CD14-positive monocyte (primary cell): ENCODE measurements at regions not wholly inside any gene's neighbourhood (a gene's known extent, or its start where the extent isn't known, plus 50 kb on each side); places are given as distances from the start of the nearest gene placed in this dataset.

Source experiments
- DNase-seq, 3 donors: peaks; one replicate each; pipeline ENCODE4 v3.0.0-alpha.2; 2011 to 2022
- H2AFZ ChIP-seq: 2 replicates; pipeline ENCODE4 v1.6.0; 2012; ENCODE audit warnings: mild to moderate bottlenecking, low read depth, low read length, inconsistent platforms; ENCODE audit not compliant: insufficient read depth, poor library complexity, severe bottlenecking
- H3K27ac ChIP-seq, 2 donors: 1 replicate in 1 of 2; 2 replicates in 1 of 2; pipeline ENCODE4 v1.5.1; 2012 to 2013; ENCODE audit warnings: low read length in 2 of 2, control low read depth in 1 of 2, inconsistent platforms in 1 of 2, low read depth in 1 of 2, mild to moderate bottlenecking in 1 of 2
- H3K27me3 ChIP-seq, 2 donors: one replicate each; pipeline versions ENCODE4 v1.6.0 to v1.6.1; 2011 to 2013; ENCODE audit warnings: low read length in 2 of 2; ENCODE audit not compliant: control insufficient read depth in 2 of 2, insufficient read depth in 2 of 2
- H3K36me3 ChIP-seq, 2 donors: replicated peaks in 1 of 2; 1 replicate in 1 of 2; 2 replicates in 1 of 2; pipeline versions ENCODE4 v1.5.1 to v1.6.1; 2012 to 2013; ENCODE audit warnings: low read length in 2 of 2, control low read depth in 1 of 2, inconsistent platforms in 1 of 2, mild to moderate bottlenecking in 1 of 2; ENCODE audit not compliant: insufficient read depth in 2 of 2, control insufficient read depth in 1 of 2
- H3K4me1 ChIP-seq, 2 donors: 1 replicate in 1 of 2; 2 replicates in 1 of 2; pipeline versions ENCODE4 v1.5.1 to v1.6.1; 2012 to 2013; ENCODE audit warnings: low read length in 2 of 2, control low read depth in 1 of 2, inconsistent platforms in 1 of 2, mild to moderate bottlenecking in 1 of 2, moderate library complexity in 1 of 2; ENCODE audit not compliant: insufficient read depth in 2 of 2, control insufficient read depth in 1 of 2
- H3K4me2 ChIP-seq: replicated peaks from 2 replicates; pipeline ENCODE3; 2012; ENCODE audit warnings: low read length, moderate library complexity, mild to moderate bottlenecking; ENCODE audit not compliant: poor library complexity, severe bottlenecking; ENCODE audit errors: extremely low read depth
- H3K4me3 ChIP-seq, 3 experiments: fragments of 200-600 bp in 1 of 3; sonication (generic) in 1 of 3; replicated peaks in 1 of 3; 1 replicate in 2 of 3; 2 replicates in 1 of 3; pipeline ENCODE4 v1.5.1; 2011 to 2013; ENCODE audit warnings: low read length in 3 of 3, mild to moderate bottlenecking in 3 of 3, control low read depth in 2 of 3, low read depth in 2 of 3, inconsistent platforms in 1 of 3, moderate library complexity in 1 of 3
- H3K79me2 ChIP-seq: 2 replicates; pipeline ENCODE4 v1.6.0; 2012; ENCODE audit warnings: mild to moderate bottlenecking, control low read depth, inconsistent platforms, low read length, moderate library complexity; ENCODE audit not compliant: insufficient read depth
- H3K9ac ChIP-seq: 2 replicates; pipeline ENCODE4 v1.6.0; 2017; ENCODE audit warnings: low read length, mild to moderate bottlenecking; ENCODE audit not compliant: insufficient read depth, poor library complexity, severe bottlenecking
- H3K9me3 ChIP-seq, 2 donors: replicated peaks in 1 of 2; 1 replicate in 1 of 2; 2 replicates in 1 of 2; pipeline versions ENCODE4 v1.5.1 to v1.6.1; 2012 to 2013; ENCODE audit warnings: low read length in 2 of 2, control low read depth in 1 of 2; ENCODE audit not compliant: control insufficient read depth in 1 of 2, insufficient read depth in 1 of 2
- H4K20me1 ChIP-seq: 2 replicates; pipeline ENCODE4 v1.6.0; 2012; ENCODE audit warnings: mild to moderate bottlenecking, low read length, control low read depth, moderate library complexity; ENCODE audit not compliant: insufficient read depth
- H3K27ac Mint-ChIP-seq, 7 donors: one replicate each; pipeline ENCODE4 v1.8.0; 2020; ENCODE audit warnings: mild to moderate bottlenecking in 7 of 7, mixed read lengths in 7 of 7, moderate library complexity in 6 of 7, inconsistent platforms in 2 of 7
- H3K27me3 Mint-ChIP-seq, 3 donors: one replicate each; pipeline ENCODE4 v1.8.0; 2021 to 2022; ENCODE audit warnings: low read depth in 3 of 3, mild to moderate bottlenecking in 3 of 3, mixed read lengths in 3 of 3, moderate library complexity in 3 of 3, inconsistent platforms in 1 of 3
- H3K36me3 Mint-ChIP-seq, 2 donors: one replicate each; pipeline ENCODE4 v1.8.0; 2020; ENCODE audit warnings: mixed read lengths in 2 of 2, inconsistent platforms in 1 of 2, mild to moderate bottlenecking in 1 of 2
- H3K4me1 Mint-ChIP-seq: one replicate; pipeline ENCODE4 v1.8.0; 2020; ENCODE audit warnings: mild to moderate bottlenecking, mixed read lengths
- H3K4me3 Mint-ChIP-seq, 2 donors: one replicate each; pipeline ENCODE4 v1.8.0; 2020; ENCODE audit warnings: mild to moderate bottlenecking in 2 of 2, mixed read lengths in 2 of 2, moderate library complexity in 1 of 2
- H3K9me3 Mint-ChIP-seq, 7 donors: one replicate each; pipeline ENCODE4 v1.8.0; 2020 to 2022; ENCODE audit warnings: mixed read lengths in 7 of 7, mild to moderate bottlenecking in 6 of 7, moderate library complexity in 6 of 7, inconsistent platforms in 2 of 7
- CTCF ChIP-seq: fragments of 200-600 bp; IDR thresholded peaks from one replicate; pipeline ENCODE4 v1.8.0; 2022; ENCODE audit warnings: antibody characterized with exemption, mild to moderate bottlenecking
- WGBS: methylation state at CpG from one replicate; pipeline ENCODE4 v1.1.5; 2013; ENCODE audit warnings: missing lambda C conversion rate; ENCODE audit not compliant: insufficient coverage; 5-methylcytosine and 5-hydroxymethylcytosine counted together
- intact Hi-C, 2 donors: fragments of 100-400 bp; cut with micrococcal nuclease; formaldehyde crosslinking; loops; one replicate each; pipeline versions ENCODE4 v1.15.0 to v1.15.1; 2023

- H3K4me2 ChIP-seq: no peak overlapping the region
- no peak overlapping the region for H3K27ac Mint-ChIP-seq
- H3K4me1 ChIP-seq: peaks cover under 1% of the 10 kb centered on the region in 2 donors
- H3K9me3 Mint-ChIP-seq: peaks cover 0 to 2% (median 0%) of the 10 kb centered on the region in 7 donors
- H3K27me3 ChIP-seq: peaks cover 0 to 7% of the 10 kb centered on the region in 2 donors
- H3K4me3 Mint-ChIP-seq: no peak overlapping the region
- H3K79me2 ChIP-seq: no peaks in the 10 kb centered on the region
- no peak for DNase-seq
- peaks cover 2 to 13% (median 11%) of the 10 kb centered on the region in 3 donors for H3K27me3 Mint-ChIP-seq
- H4K20me1 ChIP-seq: no peaks in the 10 kb centered on the region
- TF ChIP-seq CTCF: no peak
- H3K36me3 Mint-ChIP-seq: no peaks in the 10 kb centered on the region
- H3K4me1 Mint-ChIP-seq: peaks cover 2% of the 10 kb centered on the region
- H2AFZ ChIP-seq: no peak overlapping the region
- no peak overlapping the region for H3K27ac ChIP-seq
- H3K4me3 ChIP-seq: no peak overlapping the region
- 100% methylated on average over 1 of the region's 4 CpGs for WGBS
- no peaks in the 10 kb centered on the region for H3K9me3 ChIP-seq
- H3K9ac ChIP-seq: no peak overlapping the region
- no peaks in the 10 kb centered on the region for H3K36me3 ChIP-seq
- intact Hi-C loops: loop anchor here in 1 of 2 donors (10.0 kb wide), 1 partner anchor 353 kb away; no protein-coding TSS in a partner anchor
Measured at GRCh38 chr20:4602297-4602631, 84.0 kb upstream of the PRNP start.

- no peak overlapping the region for H3K4me3 ChIP-seq
- no peak overlapping the region for H3K27ac ChIP-seq
- no peak overlapping the region for H3K4me2 ChIP-seq
- H2AFZ ChIP-seq: no peak overlapping the region
- intact Hi-C loops: loop anchor here in 1 of 2 donors (10.0 kb wide), 1 partner anchor 353 kb away; no protein-coding TSS in a partner anchor
- no peak overlapping the region for H3K9ac ChIP-seq
- Mint-ChIP-seq H3K27me3 (peaks cover 2 to 13% (median 9%) of the 10 kb centered on the region in 3 donors), H3K4me3 (no peak overlapping the region), H3K36me3 (no peaks in the 10 kb centered on the region), H3K27ac (no peak overlapping the region), H3K9me3 (peaks cover 0 to 2% (median 0%) of the 10 kb centered on the region in 7 donors), H3K4me1 (no peaks in the 10 kb centered on the region)
- 71% methylated on average over 5 of the region's 8 CpGs for WGBS
- no peaks in the 10 kb centered on the region for H3K4me1 ChIP-seq
- no peaks in the 10 kb centered on the region for H3K9me3 ChIP-seq
- DNase-seq: no peak
- TF ChIP-seq CTCF: no peak
- H4K20me1 ChIP-seq: no peaks in the 10 kb centered on the region
- H3K36me3 ChIP-seq: no peaks in the 10 kb centered on the region
- H3K79me2 ChIP-seq: no peaks in the 10 kb centered on the region
- peaks cover 0 to 7% of the 10 kb centered on the region in 2 donors for H3K27me3 ChIP-seq
Measured at GRCh38 chr20:4601630-4602296, 84.5 kb upstream of the PRNP start.
